NCI-H345 (cell line): ENCODE measurements at regions not wholly inside any gene's neighbourhood (a gene's known extent, or its start where the extent isn't known, plus 50 kb on each side); places are given as distances from the start of the nearest gene placed in this dataset.

Experiments used
- DNase-seq: peaks from one replicate; lab custom pipeline; 2025; lab: John Stamatoyannopoulos, UW

GRCh38 chr1:55275151-55275748 lies 60.1 kb upstream of the USP24 start:
- no peak for DNase-seq

GRCh38 chr1:55272994-55273393 lies 57.8 kb upstream of the USP24 start:
- no peak for DNase-seq
